Stimulated activated CD4-positive, alpha-beta T cell treated with anti-CD3 and anti-CD28 coated beads, Interleukin-1b, Interleukin-23, amount 100 ng/mL, for 1 hour (primary cell): ENCODE measurements at regions not wholly inside any gene's neighbourhood (a gene's known extent, or its start where the extent isn't known, plus 50 kb on each side); places are given as distances from the start of the nearest gene placed in this dataset.
"Not testable (repeated sequence)": the region's sequence is repeated elsewhere in the genome, so short reads cannot be mapped to it uniquely, and the experiment has no call there.

Experiments used
- DNase-seq, 2 donors: peaks; one replicate each; pipeline ENCODE4 v3.0.0-alpha.2; 2020; ENCODE audit warnings: low read depth in 2 of 2

DNA sequence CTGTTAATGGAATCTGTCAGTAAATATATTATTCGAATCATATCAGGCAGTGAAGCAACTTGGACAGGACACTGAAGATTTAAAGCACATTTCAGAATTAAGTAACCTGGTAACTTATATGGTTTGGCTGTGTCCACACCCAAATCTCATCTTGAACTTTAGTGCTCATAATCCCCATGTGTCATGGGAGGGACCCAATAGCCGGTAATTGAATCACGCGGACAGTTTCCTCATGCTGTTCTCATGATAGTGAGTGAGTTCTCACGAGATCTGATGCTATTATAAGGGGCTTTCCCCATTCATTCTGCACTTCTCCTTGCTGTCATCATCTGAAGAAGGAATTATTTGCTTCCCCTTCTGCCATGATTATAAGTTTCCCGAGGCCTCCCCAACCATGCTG is 83.2 kb upstream of the COL1A2 start:
- no peak for DNase-seq

DNA sequence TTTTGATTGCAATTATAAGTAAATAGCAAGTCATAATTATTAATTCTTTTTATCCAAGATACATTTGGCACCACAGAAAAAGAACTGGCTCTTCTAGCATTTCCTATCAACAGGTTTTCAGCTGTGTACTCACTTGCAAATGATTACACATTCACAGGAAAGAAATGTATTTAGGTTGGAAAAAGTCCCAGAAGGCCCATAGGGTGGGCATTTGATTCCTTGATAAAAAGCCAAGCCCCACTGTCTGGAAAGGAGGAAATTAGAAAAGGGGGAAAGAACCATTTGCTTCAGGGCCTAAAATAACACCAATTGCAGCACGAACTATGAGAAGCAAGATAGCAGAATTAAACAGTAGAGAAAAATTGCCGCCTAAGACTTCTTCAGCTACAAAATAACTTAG is 80.8 kb upstream of the COL1A2 start:
- DNase-seq: no peak

GRCh38 chr7:94314413-94315410 is 80.0 kb upstream of the COL1A2 start:
- DNase-seq: no peak

DNA sequence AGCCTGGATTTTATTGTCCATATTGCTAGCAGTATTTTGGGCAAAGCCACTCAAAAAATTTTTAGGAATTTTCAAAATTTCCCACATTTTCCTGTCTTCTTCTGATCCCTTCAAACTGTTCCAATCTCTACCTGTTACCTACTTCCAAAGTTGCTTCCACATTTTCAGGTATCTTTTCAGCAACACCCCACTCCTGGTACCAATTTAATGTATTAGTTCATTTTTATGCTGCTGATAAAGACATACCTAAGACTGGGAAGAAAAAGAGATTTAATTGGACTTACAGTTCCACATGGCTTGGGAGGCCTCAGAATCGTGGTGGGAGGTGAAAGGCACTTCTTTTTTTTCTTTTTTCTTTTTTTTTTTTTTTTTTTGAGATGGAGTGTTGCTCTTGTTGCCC is 73.6 kb upstream of the COL1A2 start:
- DNase-seq: not testable (repeated sequence)

DNA sequence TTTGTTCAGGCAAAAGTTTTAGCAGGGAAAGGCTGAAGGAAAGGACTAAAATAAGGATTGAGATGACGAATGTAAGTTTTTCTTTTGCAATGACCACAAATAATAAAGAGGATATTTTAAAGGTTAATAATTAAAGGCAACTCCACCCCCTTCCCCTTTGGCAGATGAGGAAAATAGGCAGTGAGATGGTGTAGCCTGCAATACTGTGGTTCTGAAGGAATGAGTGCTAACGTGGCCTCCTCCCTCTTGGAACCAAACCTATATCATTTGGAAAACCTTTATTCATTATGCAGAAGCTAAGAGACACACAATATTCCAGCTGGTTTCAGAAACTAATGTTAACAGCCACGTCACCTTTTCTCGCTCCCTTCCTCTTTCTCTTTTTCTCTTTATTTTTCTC is 70.9 kb upstream of the COL1A2 start:
- DNase-seq: no peak

- no peak for DNase-seq
Observed at GRCh38 chr7:94324380-94325121, 70.1 kb upstream of the COL1A2 start.

- no peak for DNase-seq
Observed at GRCh38 chr7:94325122-94325475, 69.6 kb upstream of the COL1A2 start.

DNA sequence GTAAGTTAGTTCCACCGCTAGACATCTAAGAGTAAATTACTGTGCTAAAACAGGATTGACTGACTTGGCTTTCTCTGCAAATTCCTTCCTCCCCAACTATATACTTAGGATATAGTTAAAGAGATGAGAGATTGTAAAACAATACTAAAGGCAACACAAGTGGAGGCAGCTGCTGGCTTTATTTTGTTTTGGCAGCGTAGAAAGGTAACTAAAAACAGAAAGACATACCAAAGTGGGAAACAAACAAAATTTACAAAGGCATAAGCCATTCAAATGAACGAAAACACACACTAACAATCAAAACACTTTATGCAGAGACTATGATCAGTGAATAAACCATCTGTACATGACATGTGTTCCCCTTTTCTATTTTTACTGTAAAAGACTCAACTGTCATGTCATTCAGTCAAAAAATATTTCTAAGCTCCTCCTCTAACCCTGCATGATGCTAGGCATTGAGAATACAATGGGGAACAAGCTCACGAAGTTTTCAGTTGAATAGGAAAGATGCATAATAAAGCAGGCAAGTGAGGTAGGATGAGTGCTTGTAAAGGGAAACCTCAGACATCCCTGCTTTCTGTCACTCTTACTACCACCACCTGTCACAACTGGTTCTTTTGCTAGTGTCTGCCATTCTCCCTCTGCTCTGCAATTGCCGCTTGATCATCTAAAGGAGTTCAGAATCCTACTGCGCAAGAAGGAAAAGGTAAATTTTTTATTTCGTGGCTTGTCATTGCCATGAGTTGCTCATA is 64.2 kb upstream of the COL1A2 start:
- no peak for DNase-seq

GRCh38 chr7:94332571-94332970 is 62.1 kb upstream of the COL1A2 start:
- no peak for DNase-seq

DNA sequence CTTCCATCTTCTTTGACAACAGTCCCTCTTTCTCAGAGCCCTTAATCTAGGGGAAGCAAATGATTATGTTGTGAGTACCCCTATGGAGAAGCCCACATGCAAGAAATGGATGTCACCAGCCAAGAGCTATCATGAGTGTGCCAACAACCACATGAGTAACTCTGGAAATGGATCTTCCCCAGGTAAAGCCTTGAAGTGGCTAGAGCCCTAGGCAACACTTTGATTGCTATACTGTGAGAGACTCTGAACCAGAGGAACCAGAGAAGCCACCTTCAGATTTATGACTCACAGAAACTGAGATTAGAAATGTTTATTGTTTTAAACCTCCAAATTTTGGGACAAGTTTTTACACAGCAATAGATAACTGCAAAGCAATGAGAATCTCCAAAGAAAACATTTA is 60.9 kb upstream of the COL1A2 start:
- no peak for DNase-seq

DNA sequence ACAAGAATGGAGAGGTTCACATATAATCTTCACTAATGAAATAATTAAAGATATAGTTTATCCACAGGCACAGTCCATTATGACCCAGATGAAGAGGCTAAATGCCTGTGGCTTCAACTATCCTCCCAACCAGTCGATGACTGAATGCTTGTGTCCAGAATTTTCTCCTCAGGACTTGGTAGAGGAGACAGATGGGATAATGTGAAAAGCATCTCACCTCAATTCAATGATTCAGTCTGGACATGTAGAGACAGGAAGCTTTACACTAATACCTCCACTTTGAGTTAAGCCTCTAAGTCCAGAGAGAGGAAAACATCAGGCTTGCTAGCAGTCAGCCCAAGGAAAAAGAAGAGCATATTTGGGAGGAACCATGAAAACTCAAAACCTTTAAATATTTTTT is 59.1 kb upstream of the COL1A2 start:
- DNase-seq: no peak

DNA sequence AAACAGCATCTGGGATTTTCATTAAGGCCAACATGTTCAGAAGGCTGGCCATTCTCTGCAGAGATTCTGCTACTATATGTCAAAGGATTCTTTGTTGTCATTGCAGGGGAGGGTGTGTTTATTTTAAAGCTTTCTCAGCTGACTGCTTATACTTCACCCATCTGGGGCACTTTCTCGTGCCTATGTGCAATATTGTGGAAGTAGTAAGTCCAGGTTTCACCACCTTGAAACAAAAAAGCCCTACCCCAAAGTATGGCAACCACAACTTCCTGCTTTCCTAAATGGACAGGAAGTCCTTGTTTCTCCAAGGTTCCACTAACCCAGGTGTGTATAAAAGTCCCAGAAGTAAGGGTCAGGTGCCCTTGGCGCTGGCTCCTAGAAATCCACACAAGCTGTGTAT is 58.7 kb upstream of the COL1A2 start:
- no peak for DNase-seq

DNA sequence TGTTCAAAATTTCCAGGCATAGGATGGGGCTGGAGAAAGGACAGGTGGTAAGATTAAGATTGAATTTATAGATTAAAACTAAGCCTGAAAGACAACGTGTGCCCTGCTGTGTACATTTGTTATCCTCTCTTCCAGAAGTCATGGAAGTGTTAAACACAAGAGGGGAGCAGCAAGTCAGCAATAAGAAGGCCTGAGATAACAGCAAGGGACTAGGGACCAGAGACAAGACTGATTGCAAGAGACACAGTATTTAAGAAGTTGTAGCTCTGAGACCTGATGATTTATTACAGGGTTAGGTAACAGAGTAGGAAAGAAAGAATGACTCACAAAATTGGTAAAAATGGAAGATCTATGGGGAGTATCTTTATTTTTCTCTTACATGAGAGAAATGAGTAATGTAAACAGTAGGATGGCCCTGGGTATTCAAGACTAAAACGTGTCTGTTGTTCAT is 55.7 kb upstream of the COL1A2 start:
- no peak for DNase-seq

GRCh38 chr7:94344826-94345225 is 49.9 kb upstream of the COL1A2 start:
- DNase-seq: no peak
